Skin epidermis (tissue), 12 donors: ENCODE measurements at regions not wholly inside any gene's neighbourhood (a gene's known extent, or its start where the extent isn't known, plus 50 kb on each side); places are given as distances from the start of the nearest gene placed in this dataset.
"Not testable (repeated sequence)": the region's sequence is repeated elsewhere in the genome, so short reads cannot be mapped to it uniquely, and the experiment has no call there.

ENCODE experiments used
- H3K27ac ChIP-seq, 21 experiments: fragments of 200-600 bp; sonication (generic) in 11 of 21; one replicate each; pipeline ENCODE4 v1.5.0; 2020; ENCODE audit warnings: mild to moderate bottlenecking in 3 of 21, inconsistent platforms in 2 of 21, moderate library complexity in 2 of 21
- H3K4me3 ChIP-seq, 7 experiments: fragments of 200-600 bp; sonication (generic) in 2 of 7; one replicate each; pipeline ENCODE4 v1.5.0; 2020; ENCODE audit warnings: inconsistent platforms in 2 of 7, mild to moderate bottlenecking in 2 of 7, moderate library complexity in 1 of 7

GRCh38 chr10:130493446-130494145 is 357.4 kb downstream of the GLRX3 start:
- Histone ChIP-seq H3K4me3 (no peak overlapping the region), H3K27ac (no peak overlapping the region)

- Histone ChIP-seq H3K4me3 (no peak overlapping the region), H3K27ac (no peak overlapping the region)
Observed at GRCh38 chr10:130495116-130495862, 359.1 kb downstream of the GLRX3 start.

DNA sequence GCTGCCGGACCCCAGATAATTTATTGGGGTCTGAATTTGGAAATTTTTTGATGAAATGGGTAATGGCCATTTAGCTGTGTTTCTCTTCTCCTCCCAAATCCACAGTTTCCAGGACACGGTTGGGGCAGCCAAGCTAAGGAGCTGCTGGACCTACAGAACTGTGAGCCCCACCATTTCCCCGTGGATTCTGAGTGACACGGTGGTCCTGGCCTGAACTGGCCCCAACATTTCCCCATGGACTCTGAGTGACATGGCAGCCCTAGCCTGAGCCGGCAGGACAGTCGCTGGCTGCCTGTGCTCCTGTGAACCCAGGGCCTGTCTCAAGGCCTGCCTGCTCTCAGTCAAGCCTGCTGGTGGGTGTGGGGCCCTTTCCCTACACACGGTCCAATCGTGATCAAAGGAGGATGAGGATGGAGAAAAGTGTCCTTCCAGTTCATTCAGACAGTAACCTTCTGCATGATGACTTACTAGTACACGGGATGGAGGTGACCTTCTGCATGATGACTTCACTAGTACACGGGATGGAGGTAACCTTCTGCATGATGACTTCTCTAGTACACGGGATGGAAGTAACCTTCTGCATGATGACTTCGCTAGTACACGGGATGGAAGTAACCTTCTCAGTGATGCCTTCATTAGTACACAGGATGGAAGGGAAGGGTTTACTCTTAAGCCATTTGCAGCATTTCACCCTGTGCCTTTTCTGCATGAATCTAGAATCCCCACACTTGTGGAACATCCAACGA is 359.9 kb downstream of the GLRX3 start:
- H3K27ac ChIP-seq, result no peak overlapping the region
- H3K4me3 ChIP-seq, result no peak overlapping the region

DNA sequence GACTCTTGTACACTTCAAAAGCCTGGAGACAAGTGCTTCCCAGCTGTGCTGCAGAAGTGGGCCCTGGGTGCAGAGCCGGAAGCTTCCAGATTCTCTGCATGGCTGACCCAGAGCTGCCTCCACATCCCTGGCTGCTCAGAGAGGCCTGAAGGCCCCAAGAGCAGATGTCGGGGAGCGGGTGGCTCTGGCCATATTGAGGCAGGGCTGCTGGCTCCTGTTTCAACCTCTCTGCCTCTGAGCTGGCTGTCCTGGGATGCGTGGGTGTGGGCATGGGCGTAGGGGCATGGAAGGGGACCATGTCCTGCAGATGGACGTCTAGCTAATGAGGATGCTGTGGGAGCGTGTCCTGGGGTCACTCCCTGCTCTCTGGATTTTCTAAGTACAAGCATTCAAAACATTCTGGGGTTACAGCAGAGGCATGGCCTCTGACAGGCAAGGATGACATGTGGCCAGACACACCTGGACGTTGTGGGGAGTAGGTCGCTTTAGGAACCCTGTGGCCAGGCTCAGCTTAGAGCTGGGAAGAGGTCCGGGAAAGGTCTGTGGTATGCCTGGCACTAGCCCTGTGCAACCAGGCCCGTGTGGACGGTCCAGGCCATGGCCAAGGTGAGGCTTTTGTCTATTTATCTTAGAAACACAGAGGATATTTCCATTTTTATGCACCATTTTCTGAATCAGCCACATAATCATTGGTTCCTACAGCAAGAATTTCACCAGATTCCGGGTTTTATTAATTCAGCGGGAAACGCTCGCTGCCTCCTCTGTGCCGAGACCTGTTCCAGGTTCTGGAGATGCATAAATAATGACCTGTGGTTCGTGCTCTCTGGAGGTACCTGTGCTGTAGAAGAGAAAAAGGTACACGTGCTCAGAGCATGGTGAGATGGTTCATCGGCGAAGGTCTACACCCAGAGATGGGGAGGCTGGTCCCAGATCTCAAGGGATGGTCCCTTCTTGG is 361.1 kb downstream of the GLRX3 start:
- Histone ChIP-seq H3K4me3 (no peak overlapping the region), H3K27ac (no peak overlapping the region)

DNA sequence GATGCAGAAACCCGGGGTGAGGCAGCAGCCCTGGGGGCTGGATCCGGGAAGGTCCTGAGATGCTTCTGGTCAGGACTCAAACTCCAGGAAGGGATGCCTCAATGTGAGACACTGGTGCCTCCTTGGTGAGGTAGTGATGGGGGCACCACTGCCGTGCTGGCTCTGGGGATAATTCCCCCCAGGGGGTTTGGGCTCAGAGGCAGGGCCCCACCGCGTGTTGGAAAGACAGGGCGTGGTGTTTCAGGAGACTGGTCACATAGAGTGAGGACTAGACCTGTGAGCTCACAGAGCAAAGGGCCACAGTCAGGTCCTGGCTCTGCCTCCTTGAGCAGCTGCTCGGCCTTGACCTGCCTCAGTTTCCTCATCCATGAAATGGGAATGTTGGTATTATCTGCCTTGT is 361.9 kb downstream of the GLRX3 start:
- no peak overlapping the region for H3K4me3 ChIP-seq

GRCh38 chr10:130498934-130499333 is 362.7 kb downstream of the GLRX3 start:
- no peak overlapping the region for H3K27ac ChIP-seq

More for the DNA sequence above, 361.9 kb downstream of the GLRX3 start:
- H3K27ac ChIP-seq, result no peak overlapping the region

GRCh38 chr10:130499541-130499940 is 363.4 kb downstream of the GLRX3 start:
- Histone ChIP-seq H3K27ac (no peak overlapping the region), H3K4me3 (no peak overlapping the region)

More at GRCh38 chr10:130498934-130499333, 362.7 kb downstream of the GLRX3 start:
- H3K4me3 ChIP-seq, result no peak overlapping the region

- no peak overlapping the region for H3K4me3 ChIP-seq
- H3K27ac ChIP-seq, result no peak overlapping the region
Observed at GRCh38 chr10:130500261-130501000, 364.2 kb downstream of the GLRX3 start.

- H3K4me3 ChIP-seq, result no peak overlapping the region
- H3K27ac ChIP-seq, result no peak overlapping the region
Observed at GRCh38 chr10:130507461-130507860, 371.3 kb downstream of the GLRX3 start.

DNA sequence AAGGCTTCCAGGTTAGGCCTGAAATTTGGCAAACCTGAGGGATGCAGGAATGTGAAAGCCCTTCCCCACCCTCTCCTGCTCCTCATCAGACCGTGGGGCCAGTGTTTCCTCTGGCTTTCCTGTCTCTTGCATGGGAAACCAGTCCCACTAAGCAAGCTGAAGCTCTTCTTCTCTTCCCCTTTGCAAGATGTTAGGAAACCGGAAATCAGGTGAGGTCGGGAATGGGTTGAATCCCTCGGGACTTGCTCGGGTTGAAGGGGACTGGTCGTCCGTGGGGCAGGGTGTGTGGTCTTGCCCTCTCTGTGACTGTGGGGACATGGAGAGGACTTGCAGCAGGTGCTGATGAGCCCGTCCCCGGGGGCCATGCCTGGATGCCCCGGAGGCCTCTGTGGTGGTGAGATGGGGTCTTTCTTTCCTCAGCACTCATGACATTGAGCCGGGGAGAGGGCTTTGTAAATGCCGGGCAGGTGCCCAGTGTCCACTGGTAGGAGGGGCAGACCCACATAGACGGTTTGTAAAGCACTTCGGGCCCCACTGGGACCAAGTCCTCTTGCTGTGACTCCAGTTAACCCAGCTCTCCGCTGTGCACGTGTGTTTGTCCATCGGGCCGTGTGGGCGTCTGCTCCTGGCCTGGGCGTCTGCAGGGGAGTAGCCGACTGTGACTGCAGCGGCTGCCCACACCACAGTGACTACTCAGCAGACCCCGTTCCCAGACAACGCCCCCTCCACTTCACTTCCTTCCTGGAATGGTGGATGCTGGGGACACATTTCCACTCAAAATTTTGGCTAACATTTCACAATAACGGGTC is 373.9 kb downstream of the GLRX3 start:
- Histone ChIP-seq H3K27ac (no peak overlapping the region), H3K4me3 (no peak overlapping the region)

GRCh38 chr10:130510755-130511154 is 374.6 kb downstream of the GLRX3 start:
- no peak overlapping the region for H3K4me3 ChIP-seq
- H3K27ac ChIP-seq, result no peak overlapping the region

DNA sequence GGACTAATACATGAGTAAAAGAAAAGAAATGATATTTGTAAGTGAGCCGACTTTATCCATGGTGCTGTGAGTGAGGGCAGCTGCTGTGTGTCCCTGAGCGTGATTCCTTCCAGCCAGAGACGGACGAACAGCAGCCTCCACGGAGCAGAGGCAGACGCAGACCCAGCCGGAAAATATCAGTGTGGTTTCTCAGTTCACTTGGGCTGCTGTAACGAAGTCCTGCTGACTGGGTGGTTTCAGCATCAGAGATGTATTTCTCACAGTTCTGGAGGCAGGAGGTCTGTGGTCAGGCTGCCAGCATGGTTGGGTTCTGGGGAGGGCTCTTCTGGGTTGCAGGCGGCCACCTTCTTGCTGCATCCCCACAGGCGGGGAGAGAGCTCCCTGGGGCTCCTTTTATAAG is 375.6 kb downstream of the GLRX3 start:
- Histone ChIP-seq H3K27ac (no peak overlapping the region), H3K4me3 (no peak overlapping the region)

DNA sequence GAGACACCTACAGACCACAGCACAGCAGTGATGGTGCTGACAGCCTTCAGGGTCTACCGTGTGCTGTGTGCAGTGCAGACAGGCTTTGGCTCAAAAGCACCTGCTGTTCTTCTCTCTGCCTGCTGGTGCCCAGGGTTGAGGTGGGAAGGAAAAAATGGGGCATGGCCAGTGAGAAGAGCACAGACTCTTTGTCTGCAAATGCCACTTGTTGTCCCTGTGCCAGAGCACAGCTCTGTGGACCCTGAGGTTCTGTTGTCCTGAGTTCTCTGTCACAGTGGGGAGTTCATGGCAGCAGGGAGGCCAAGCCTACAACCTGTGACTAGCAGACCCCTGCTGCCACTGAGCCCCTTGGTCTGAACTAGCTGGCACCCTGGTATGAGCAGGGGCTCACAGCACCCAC is 376.7 kb downstream of the GLRX3 start:
- H3K4me3 ChIP-seq, result no peak overlapping the region
- H3K27ac ChIP-seq, result no peak overlapping the region

GRCh38 chr10:130513686-130514476 is 377.7 kb downstream of the GLRX3 start:
- H3K4me3 ChIP-seq, result no peak overlapping the region
- H3K27ac ChIP-seq, result no peak overlapping the region

DNA sequence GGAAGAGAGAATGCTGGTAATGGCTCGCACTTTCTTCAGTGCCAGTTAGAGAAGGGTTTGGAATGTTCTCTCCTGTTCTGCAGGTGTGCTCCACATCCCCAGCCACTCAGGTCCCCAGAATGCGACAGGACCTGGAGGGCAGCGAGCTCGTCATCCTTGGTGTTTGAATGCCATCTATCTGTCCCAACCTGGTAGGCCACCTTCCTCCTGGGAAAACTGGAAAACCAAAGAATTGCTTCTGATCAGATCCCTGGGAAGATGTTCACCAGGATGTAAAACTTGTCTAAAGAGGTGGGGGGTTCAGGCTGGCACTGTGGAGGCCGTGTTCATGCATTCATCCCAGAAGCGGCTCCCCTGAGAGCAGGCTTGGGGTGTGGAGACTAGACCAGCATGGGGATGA is 379.5 kb downstream of the GLRX3 start:
- H3K4me3 ChIP-seq, result no peak overlapping the region
- H3K27ac ChIP-seq, result no peak overlapping the region

DNA sequence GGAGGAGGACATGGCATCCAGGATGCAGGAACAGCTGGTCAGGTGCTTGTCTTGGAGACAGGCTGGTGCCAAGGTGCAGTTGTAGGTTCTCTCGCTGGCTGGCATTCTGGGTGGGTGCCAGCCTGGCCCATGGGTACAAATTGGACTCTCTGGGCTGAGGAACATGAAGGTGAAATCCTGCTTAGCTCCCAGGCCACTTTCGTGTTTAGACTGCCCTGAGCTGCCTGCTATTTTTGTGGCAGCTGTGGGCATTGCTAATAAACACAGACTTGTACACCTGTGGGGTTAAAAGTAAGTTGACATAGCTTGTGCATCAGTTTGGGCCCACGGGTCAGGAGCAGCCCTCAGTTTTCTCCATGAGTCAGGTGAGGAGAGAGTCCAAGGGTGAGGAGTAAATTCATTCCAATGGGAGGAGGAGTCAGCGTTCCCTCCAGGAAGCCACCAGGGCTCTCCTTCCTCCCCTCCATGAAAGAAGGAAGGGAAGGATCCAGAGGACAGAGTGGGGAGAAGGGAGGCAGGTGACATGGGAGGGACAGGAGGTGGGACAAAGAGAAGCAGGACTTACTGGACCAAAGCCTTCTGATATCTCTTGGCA is 380.0 kb downstream of the GLRX3 start:
- no peak overlapping the region for H3K4me3 ChIP-seq
- H3K27ac ChIP-seq, result no peak overlapping the region

- not testable (repeated sequence) for H3K4me3 ChIP-seq, H3K27ac ChIP-seq
Observed at GRCh38 chr10:130518921-130519320, 382.7 kb downstream of the GLRX3 start.
